Psoas muscle (tissue), 7 donors: ENCODE measurements at regions not wholly inside any gene's neighbourhood (a gene's known extent, or its start where the extent isn't known, plus 50 kb on each side); places are given as distances from the start of the nearest gene placed in this dataset.

Source experiments
- ATAC-seq, 4 donors: fragments of 200-7000 bp; cut with Tn5 transposase; one replicate each; pipeline ENCODE4 v1.9.1; 2020; ENCODE audit warnings: moderate library complexity in 3 of 4, mild to moderate bottlenecking in 2 of 4
- DNase-seq, 2 donors: peaks; one replicate each; pipeline ENCODE4 v3.0.0-alpha.2; 2020
- H3K27ac ChIP-seq: fragments of 200-600 bp; one replicate; pipeline ENCODE4 v1.8.0; 2022
- H3K27me3 ChIP-seq, 3 donors: fragments of 200-600 bp in 1 of 3; one replicate each; pipeline versions ENCODE4 v1.6.1 to v1.8.0; 2013 to 2022; ENCODE audit warnings: low read length in 2 of 3, mild to moderate bottlenecking in 2 of 3, moderate library complexity in 1 of 3; ENCODE audit not compliant: insufficient read depth in 3 of 3
- H3K36me3 ChIP-seq, 2 donors: fragments of 200-600 bp in 1 of 2; one replicate each; pipeline versions ENCODE4 v1.6.1 to v1.8.0; 2013 to 2022; ENCODE audit warnings: low read depth in 1 of 2, mild to moderate bottlenecking in 1 of 2, moderate library complexity in 1 of 2; ENCODE audit not compliant: insufficient read depth in 1 of 2
- H3K4me1 ChIP-seq: fragments of 200-600 bp; one replicate; pipeline ENCODE4 v1.8.0; 2022
- H3K4me3 ChIP-seq: fragments of 200-600 bp; one replicate; pipeline ENCODE4 v1.8.0; 2022; ENCODE audit warnings: mild to moderate bottlenecking
- H3K9me3 ChIP-seq: fragments of 200-600 bp; one replicate; pipeline ENCODE4 v1.8.0; 2022
- WGBS, 3 donors: extraction: QIAGEN DNeasy Blood & Tissue Kit; methylation state at CpG; one replicate each; pipeline versions ENCODE4 v1.1.6 to v1.1.7; 2013; 5-methylcytosine and 5-hydroxymethylcytosine counted together
- intact Hi-C, 2 donors: fragments of 100-400 bp; cut with DNase I; formaldehyde crosslinking; loops; one replicate each; pipeline versions ENCODE4 v1.11.0 to v1.14.2; 2022
- TF ChIP-seq, protein P1 (sequence below): fragments of 200-600 bp; IDR thresholded peaks from one replicate; pipeline ENCODE4 v1.8.0; 2022; ENCODE audit warnings: antibody characterized with exemption
- donor health status: healthy with polysubstance abuse.
- donor health status: DM: no; HTN: no; CAD: no; lungs with moderate emphysema.
- donor health status: Bipolar disorder and iron deficiency.
- donor health status: healthy.
- donor health status: DM: yes; HTN: yes; CAD: no.
- donor health status: DM: no; HTN: no; CAD: no.
- donor health status: DM: yes; HTN: yes; CAD: no.

DNA sequence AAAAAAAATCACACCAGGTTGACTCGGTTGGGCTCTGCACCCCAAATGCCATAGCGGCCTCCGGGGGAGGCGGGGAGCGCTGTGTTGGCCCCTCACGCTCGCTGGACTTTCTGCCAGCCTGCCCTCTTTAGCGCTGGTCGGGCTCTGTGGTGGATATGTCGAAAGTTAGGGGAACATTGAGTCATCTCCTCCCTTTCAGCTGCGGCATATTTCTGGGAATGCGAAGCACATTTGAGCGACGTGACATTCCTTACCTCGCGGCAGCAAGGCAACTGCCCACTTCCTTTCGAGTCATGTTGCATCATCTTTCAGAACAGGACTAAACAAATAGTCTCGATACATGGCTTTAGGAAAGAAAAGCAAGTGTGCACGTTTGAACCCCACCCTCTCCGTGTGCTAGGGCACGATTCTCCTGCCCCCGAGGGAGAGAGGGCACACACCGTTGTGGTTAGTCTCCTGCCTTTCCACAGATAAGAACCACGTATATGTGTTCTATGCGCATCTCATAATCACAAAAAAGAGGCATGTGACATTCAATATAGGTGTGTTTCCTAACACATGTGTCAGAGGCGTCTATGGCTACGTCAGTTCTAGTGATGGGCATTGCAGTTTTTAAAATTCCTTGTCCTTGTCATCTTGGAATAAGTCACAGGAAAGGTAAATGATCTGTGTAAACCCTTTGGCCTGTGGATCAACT is 105.9 kb upstream of the SLC45A1 start:
- no peaks in the 10 kb centered on the region for H3K9me3 ChIP-seq
- DNase-seq (peak; percentile 47 to 66), ATAC-seq (peak; percentile 82 to 89 (median 88))
- H3K27me3 ChIP-seq: peaks cover 0 to 12% (median 3%) of the 10 kb centered on the region in 3 donors
- TF ChIP-seq, protein P1, sequence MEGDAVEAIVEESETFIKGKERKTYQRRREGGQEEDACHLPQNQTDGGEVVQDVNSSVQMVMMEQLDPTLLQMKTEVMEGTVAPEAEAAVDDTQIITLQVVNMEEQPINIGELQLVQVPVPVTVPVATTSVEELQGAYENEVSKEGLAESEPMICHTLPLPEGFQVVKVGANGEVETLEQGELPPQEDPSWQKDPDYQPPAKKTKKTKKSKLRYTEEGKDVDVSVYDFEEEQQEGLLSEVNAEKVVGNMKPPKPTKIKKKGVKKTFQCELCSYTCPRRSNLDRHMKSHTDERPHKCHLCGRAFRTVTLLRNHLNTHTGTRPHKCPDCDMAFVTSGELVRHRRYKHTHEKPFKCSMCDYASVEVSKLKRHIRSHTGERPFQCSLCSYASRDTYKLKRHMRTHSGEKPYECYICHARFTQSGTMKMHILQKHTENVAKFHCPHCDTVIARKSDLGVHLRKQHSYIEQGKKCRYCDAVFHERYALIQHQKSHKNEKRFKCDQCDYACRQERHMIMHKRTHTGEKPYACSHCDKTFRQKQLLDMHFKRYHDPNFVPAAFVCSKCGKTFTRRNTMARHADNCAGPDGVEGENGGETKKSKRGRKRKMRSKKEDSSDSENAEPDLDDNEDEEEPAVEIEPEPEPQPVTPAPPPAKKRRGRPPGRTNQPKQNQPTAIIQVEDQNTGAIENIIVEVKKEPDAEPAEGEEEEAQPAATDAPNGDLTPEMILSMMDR: no peak
- 53 to 60% (median 57%) methylated on average over 27 of the region's 27 CpGs for WGBS, 3 donors
- no peaks in the 10 kb centered on the region for H3K36me3 ChIP-seq
- H3K4me1 ChIP-seq: peaks cover 5% of the 10 kb centered on the region
- intact Hi-C loops: no loop called here
- peak overlapping the region; percentile 6 for H3K27ac ChIP-seq
- H3K4me3 ChIP-seq: peak overlapping the region; percentile 28

DNA sequence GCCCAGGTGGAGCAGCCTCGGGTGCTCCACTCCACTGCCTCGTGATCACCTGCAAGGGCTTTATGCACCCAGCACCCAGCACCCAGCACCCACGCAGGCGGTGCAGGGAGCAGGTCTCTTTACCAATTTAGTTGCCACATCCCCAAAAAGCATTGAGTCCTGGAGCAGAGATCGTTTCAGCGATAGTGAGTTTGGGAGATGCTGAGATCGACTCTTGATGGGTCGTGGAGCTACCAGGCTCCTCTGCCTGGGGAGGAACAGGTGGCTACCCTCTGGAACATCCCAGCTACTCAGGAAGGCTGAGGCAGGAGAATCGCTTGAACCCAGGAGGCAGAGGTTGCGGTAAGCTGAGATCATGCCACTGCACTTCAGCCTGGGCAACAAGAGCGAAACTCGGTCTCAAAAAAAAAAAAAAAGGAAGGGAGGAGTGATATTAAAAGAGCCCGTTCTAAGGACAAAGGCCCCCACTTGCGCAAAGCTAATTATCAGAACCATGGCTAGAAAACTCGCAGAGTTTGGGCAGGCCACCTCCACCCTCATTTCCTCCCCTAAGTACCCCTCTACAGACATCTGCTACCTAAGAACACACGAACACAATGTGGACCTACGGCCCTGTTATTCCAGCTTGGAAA is 106.5 kb upstream of the SLC45A1 start:
- peak; percentile 2 to 34 (median 14) for ATAC-seq

DNA sequence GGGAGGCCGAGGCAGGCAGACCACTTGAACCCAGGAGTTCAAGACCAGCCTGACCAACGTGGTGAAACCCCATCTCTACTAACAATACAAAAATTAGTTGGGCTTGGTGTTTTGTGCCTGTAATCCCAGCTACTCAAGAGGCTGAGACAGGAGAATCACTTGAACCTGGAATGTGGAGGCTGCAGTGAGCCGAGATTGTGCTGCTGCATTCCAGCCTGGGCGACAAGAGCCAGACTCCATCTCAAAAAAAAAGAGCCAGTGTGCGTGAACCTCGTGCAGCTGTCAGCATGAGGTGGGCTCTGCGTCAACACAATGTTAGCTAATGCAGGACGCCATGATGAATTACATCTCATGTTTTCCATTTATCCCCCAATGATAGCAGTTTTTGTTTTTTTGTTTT is 110.7 kb upstream of the SLC45A1 start:
- no peak overlapping the region for H3K4me3 ChIP-seq
- no peaks in the 10 kb centered on the region for H3K4me1 ChIP-seq
- no peak for ATAC-seq
- DNase-seq: no peak
- 70 to 76% (median 76%) methylated on average over 8 of the region's 8 CpGs for WGBS, 3 donors
- peaks cover 0 to 12% (median 3%) of the 10 kb centered on the region in 3 donors for H3K27me3 ChIP-seq
- H3K36me3 ChIP-seq: no peaks in the 10 kb centered on the region
- H3K27ac ChIP-seq: no peak overlapping the region
- intact Hi-C loops: no loop called here
- no peaks in the 10 kb centered on the region for H3K9me3 ChIP-seq
- TF ChIP-seq, protein P1: no peak

More for the DNA sequence above, 106.5 kb upstream of the SLC45A1 start:
- Histone ChIP-seq H3K4me1 (no peaks in the 10 kb centered on the region), H3K36me3 (no peaks in the 10 kb centered on the region), H3K27me3 (peaks cover 0 to 12% (median 3%) of the 10 kb centered on the region in 3 donors), H3K4me3 (peak overlapping the region; percentile 28), H3K27ac (no peak overlapping the region), H3K9me3 (no peaks in the 10 kb centered on the region)
- 77 to 87% (median 80%) methylated on average over 17 of the region's 17 CpGs for WGBS, 3 donors
- TF ChIP-seq, protein P1: no peak
- no peak for DNase-seq
- intact Hi-C loops: no loop called here

DNA sequence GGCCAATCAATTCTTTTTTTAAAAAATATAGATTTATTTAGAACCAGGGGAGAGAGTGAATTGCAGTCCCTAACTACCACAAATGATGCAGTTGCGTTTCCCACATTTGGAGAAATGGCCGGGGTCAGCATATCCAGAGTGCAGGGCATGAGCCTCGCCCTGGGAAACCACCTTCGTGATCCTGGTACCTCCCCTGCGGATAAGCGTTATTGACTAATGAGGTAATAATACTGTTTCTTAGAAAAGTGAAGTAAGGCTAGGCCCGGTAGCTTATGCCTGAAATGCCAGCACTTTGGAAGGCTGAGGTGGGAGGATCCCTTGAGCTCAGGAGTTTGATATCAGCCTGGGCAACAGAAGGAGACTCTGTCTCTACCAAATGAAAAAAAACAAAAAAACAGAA is 111.5 kb upstream of the SLC45A1 start:
- 93 to 97% (median 96%) methylated on average over 7 of the region's 7 CpGs for WGBS, 3 donors
- intact Hi-C loops: no loop called here

More for the DNA sequence above, 111.5 kb upstream of the SLC45A1 start:
- ATAC-seq (no peak), DNase-seq (no peak)
- Histone ChIP-seq H3K27ac (no peak overlapping the region), H3K36me3 (no peaks in the 10 kb centered on the region), H3K27me3 (peaks cover 0 to 12% (median 3%) of the 10 kb centered on the region in 3 donors), H3K4me3 (no peak overlapping the region), H3K4me1 (no peaks in the 10 kb centered on the region), H3K9me3 (no peaks in the 10 kb centered on the region)
- TF ChIP-seq, protein P1: no peak
